Stimulated activated CD4-positive, alpha-beta T cell treated with anti-CD3 and anti-CD28 coated beads, TNF-alpha, amount 100 ng/mL, for 48 hours (primary cell): ENCODE measurements at regions not wholly inside any gene's neighbourhood (a gene's known extent, or its start where the extent isn't known, plus 50 kb on each side); places are given as distances from the start of the nearest gene placed in this dataset.

Experiments
- DNase-seq, 3 donors: peaks; one replicate each; pipeline ENCODE4 v3.0.0-alpha.2; 2020; ENCODE audit warnings: low read depth in 3 of 3

GRCh38 chr6:7050004-7050403 is 57.8 kb upstream of the RREB1 start:
- no peak for DNase-seq

- no peak for DNase-seq
These were observed 56.6 kb upstream of the RREB1 start for GRCh38 chr6:7050872-7051779.

DNA sequence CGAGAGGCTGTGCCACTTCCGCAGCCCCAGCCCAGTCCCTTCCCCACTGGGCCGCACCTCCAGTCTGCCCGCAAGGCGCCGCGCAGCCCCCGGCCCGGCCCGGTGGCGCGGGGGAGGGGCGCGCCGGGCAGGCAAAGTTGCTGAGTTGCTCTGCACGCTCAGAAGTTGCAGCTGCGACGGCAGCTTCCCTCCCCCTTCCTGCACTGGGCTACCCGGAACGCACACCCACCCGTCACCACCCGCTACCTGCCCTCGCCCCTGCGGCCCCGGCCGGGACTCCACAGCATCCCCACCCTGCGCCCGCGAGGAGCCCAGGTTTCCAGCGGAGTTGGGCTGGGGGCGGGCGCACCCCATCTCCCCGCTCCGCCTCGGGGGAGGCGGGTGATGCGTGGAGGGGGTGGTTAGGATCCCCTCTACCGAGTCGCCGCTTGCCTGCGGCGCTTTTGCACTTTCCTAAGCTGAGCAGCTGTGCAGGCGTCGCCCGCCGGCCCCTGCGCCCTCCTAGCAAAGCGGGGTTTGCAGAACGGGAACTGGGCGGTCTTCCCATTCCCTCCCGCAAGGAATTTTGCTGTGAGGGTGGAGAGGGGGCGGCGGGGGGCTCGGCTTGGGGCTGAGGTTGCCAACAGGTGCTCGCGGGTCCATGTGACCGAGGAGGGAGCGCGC is 55.9 kb upstream of the RREB1 start:
- DNase-seq = peak in 1 of 3 donors; percentile 15

GRCh38 chr6:7052443-7053011 is 55.2 kb upstream of the RREB1 start:
- no peak for DNase-seq

GRCh38 chr6:7053125-7053774 is 54.5 kb upstream of the RREB1 start:
- no peak for DNase-seq
